Omental fat pad (tissue), 3 donors: ENCODE measurements at regions not wholly inside any gene's neighbourhood (a gene's known extent, or its start where the extent isn't known, plus 50 kb on each side); places are given as distances from the start of the nearest gene placed in this dataset.

Experiments used
- ATAC-seq: fragments of 150-250 bp; one replicate; pipeline ENCODE4 v1.9.1; 2016; ENCODE audit warnings: mild to moderate bottlenecking, moderate library complexity; ENCODE audit not compliant: low FRiP score
- DNase-seq: peaks from one replicate; pipeline ENCODE4 v3.0.0-alpha.2; 2019; ENCODE audit warnings: low spot score
- CTCF ChIP-seq, 3 donors: fragments of 450-650 bp; IDR thresholded peaks; one replicate each; pipeline ENCODE4 v1.5.1; 2016 to 2017; ENCODE audit warnings: antibody characterized with exemption in 3 of 3, mild to moderate bottlenecking in 3 of 3, moderate library complexity in 2 of 3

GRCh38 chr17:68190495-68190894 lies 57.3 kb upstream of the AMZ2 start:
- TF ChIP-seq CTCF (IDR thresholded peaks at IDR 0.05) = no peak
- DNase-seq (no peak), ATAC-seq (no peak)

DNA sequence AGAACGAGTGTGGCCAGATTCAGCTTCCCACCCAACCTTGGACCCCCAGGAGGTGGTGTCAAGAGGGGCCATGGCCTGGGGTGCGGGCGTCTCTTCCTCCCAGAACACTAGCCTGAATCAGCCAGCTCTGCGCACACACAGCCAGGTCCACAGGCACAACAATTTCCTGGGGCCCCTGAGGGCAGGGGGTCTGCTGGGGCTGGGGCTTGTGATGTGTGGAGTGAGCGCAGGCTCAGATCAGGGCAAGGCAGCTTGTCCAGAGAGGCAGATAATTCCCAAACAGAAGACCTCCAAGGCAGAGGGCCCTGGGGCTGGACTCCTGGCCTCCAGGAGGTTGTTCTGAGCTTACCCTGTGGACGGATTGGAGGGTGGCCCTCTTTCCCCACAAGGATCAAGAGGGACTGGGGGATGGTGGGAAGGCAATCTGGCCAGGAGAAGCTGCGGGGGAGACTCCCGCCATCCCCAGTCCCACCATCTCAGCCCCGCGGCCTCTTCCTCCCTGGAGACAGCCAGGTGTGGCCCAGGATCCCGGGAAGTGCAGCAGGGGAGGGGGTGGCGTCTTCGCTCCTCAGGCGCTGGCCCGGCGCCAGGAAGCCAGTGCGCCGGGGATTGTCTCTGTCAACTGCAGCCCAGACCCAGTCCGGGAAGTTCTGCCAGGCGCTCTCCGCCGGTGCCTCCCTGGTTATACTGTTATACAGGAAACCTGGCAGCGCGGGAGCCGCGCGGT lies 52.0 kb upstream of the AMZ2 start:
- no peak for TF ChIP-seq CTCF (IDR thresholded peaks at IDR 0.05)
- no peak for ATAC-seq

GRCh38 chr17:68196394-68197090 lies 51.3 kb upstream of the AMZ2 start:
- ATAC-seq (no peak), DNase-seq (no peak)
- TF ChIP-seq CTCF (IDR thresholded peaks at IDR 0.05) = no peak

More for the DNA sequence above, 52.0 kb upstream of the AMZ2 start:
- DNase-seq = no peak

DNA sequence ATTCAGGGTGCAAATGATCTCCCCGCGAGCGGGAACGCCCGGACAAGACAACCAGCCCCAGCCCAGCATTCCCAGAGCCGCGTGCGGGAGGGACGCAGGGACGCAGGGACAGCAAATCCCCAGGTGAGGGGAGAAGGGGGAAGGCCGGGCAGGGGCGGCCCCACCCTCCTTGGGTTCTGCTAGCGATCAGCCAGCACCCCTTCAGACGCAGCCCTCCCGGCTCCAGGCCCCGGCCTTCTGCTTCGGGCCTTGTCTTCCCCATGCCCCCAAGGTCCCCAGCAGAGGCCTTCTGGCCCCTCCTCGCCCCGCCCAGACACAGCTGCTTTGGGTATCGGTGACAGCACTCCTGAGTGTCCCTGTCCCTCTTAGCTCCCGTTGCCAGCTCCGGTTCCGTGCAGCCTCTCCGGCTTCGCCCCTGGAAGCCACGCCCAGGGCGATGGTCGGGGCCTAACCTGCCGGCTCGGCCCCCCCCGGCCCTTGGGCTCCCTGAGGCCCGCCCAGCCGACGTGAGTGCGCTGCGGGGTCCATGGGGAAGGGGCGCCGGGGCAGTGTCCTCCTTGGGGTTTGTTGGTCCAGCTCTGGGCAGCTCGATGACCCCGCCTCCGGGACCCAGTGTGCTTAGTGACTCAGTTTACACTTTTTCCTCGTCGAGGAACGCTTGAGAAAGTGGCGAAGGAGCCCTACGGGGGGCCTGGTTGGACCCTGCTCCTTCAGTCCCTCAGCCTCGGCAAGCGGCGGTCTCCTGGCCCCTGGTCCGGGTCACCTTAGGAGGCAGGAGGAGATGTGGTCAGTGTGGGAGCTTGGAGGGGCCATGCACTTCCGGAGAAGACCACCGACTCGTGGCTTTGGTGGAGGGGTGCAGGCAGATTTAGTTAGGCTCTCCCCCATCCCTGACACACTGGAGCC lies 50.5 kb upstream of the AMZ2 start:
- DNase-seq (no peak), ATAC-seq (no peak)
- TF ChIP-seq CTCF (IDR thresholded peaks at IDR 0.05) = no peak

DNA sequence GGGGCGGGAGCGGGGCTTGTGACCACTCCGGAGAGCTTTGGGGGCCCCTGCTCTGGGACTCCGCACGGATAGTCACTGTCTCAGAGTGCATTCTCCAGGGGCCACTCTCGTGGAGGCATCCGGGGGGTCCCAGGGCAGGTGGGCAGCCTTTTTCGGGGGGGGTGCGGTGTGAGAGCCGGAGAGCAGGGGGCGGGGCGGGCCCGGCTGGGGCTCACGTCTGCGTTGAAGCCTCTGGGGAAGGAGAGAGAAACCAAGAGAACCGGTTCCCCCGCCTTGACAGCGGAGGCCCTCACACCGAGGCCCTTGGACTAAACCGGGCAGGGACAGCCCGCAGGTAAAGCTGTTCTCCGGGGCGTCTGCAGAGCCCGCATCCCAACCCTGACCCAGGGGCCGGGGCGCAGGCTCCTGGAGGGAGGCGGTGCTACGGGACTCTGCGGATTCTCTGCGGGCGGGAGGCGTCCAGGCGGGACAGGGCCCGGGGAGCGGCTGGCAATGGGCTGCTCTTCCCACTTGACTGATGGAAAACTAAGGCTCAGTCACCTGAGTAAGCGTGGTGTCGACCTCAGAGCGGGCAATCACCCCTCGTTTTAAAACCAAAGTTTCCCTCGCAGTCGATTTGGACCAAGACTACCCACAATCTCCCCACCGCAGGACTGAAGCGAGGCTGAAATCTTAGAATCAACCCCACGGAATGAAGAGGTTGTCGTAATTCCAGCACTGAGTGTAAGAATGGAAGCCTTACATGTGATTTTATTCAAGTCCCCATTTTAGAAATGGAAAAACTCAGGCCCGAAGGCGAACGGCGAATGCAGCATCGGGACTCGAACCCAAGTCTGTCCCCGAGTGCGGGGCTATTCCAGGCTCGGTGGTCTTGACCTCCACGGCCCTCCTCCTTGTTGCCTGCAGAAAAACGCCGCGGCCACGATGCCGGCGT lies 49.6 kb upstream of the AMZ2 start:
- TF ChIP-seq CTCF (IDR thresholded peaks at IDR 0.05) = no peak
- DNase-seq = no peak
- no peak for ATAC-seq
